HG02970 (cell line): ENCODE measurements at regions not wholly inside any gene's neighbourhood (a gene's known extent, or its start where the extent isn't known, plus 50 kb on each side); places are given as distances from the start of the nearest gene placed in this dataset.
"Not testable (repeated sequence)": the region's sequence is repeated elsewhere in the genome, so short reads cannot be mapped to it uniquely, and the experiment has no call there.

Source experiments
- ATAC-seq: cut with Tn5 transposase; IDR thresholded peaks from one replicate; pipeline ENCODE4 v1.9.1; 2021; ENCODE audit warnings: mild to moderate bottlenecking, moderate library complexity, moderate number of reproducible peaks; ENCODE audit not compliant: unreplicated experiment, low FRiP score

- no peak for ATAC-seq
Observed at GRCh38 chr1:55519276-55519675, 304.1 kb upstream of the USP24 start.

- no peak for ATAC-seq
Observed at GRCh38 chr1:55517036-55517435, 301.9 kb upstream of the USP24 start.

- not testable (repeated sequence) for ATAC-seq
Observed at GRCh38 chr1:55514571-55514970, 299.4 kb upstream of the USP24 start.

- ATAC-seq = no peak
Observed at GRCh38 chr1:55512466-55512865, 297.3 kb upstream of the USP24 start.

GRCh38 chr1:55507578-55507931, 292.4 kb upstream of the USP24 start:
- no peak for ATAC-seq

- no peak for ATAC-seq
Observed at GRCh38 chr1:55506740-55507577, 291.8 kb upstream of the USP24 start.

- ATAC-seq = no peak
Observed at GRCh38 chr1:55505326-55505725, 290.2 kb upstream of the USP24 start.

GRCh38 chr1:55504306-55504731, 289.2 kb upstream of the USP24 start:
- ATAC-seq = no peak

GRCh38 chr1:55503663-55504305, 288.6 kb upstream of the USP24 start:
- ATAC-seq = no peak

GRCh38 chr1:55500601-55501000, 285.4 kb upstream of the USP24 start:
- ATAC-seq = no peak

GRCh38 chr1:55490547-55490946, 275.4 kb upstream of the USP24 start:
- no peak for ATAC-seq

- ATAC-seq = no peak
Observed at GRCh38 chr1:55484173-55484572, 269.0 kb upstream of the USP24 start.

GRCh38 chr1:55483523-55483922, 268.4 kb upstream of the USP24 start:
- ATAC-seq = no peak

GRCh38 chr1:55481634-55482033, 266.5 kb upstream of the USP24 start:
- ATAC-seq = no peak

- ATAC-seq = no peak
Observed at GRCh38 chr1:55480029-55480795, 265.0 kb upstream of the USP24 start.

GRCh38 chr1:55478742-55479141, 263.6 kb upstream of the USP24 start:
- no peak for ATAC-seq

- no peak for ATAC-seq
Observed at GRCh38 chr1:55477953-55478352, 262.8 kb upstream of the USP24 start.

- ATAC-seq = no peak
Observed at GRCh38 chr1:55476445-55477015, 261.4 kb upstream of the USP24 start.

- ATAC-seq = no peak
Observed at GRCh38 chr1:55474168-55474786, 259.1 kb upstream of the USP24 start.

- no peak for ATAC-seq
Observed at GRCh38 chr1:55473661-55474060, 258.5 kb upstream of the USP24 start.

GRCh38 chr1:55472784-55473183, 257.6 kb upstream of the USP24 start:
- ATAC-seq = no peak
